ENCODE measurements at regions not wholly inside any gene's neighbourhood (a gene's known extent, or its start where the extent isn't known, plus 50 kb on each side); places are given as distances from the start of the nearest gene placed in this dataset.

GRCh38 chr6:120005292-120005976, 655.9 kb upstream of the MAN1A1 start:
- no peaks in the 10 kb centered on the region for H3K9me3 ChIP-seq
- no peak for DNase-seq (ENCODE audit: low spot score in 2 of 2)
- no peaks in the 10 kb centered on the region for H3K36me3 ChIP-seq
- H3K27me3 ChIP-seq: no peaks in the 10 kb centered on the region
- H3K4me1 ChIP-seq: no peaks in the 10 kb centered on the region
- no peak overlapping the region for H3K27ac ChIP-seq
- no peak overlapping the region for H3K4me3 ChIP-seq
- 86 to 88% methylated on average over 12 of the region's 12 CpGs for WGBS, 2 donors
- no peak for TF ChIP-seq POLR2A (IDR thresholded peaks at IDR 0.05)
- TF ChIP-seq CTCF (IDR thresholded peaks at IDR 0.05): no peak
- TF ChIP-seq EP300 (IDR thresholded peaks at IDR 0.05): no peak

- Histone ChIP-seq H3K36me3 (no peaks in the 10 kb centered on the region), H3K27ac (no peak overlapping the region), H3K4me3 (no peak overlapping the region), H3K27me3 (no peaks in the 10 kb centered on the region), H3K4me1 (no peaks in the 10 kb centered on the region), H3K9me3 (no peaks in the 10 kb centered on the region)
- no peak for DNase-seq (ENCODE audit: low spot score in 2 of 2)
- WGBS, 2 donors: 67 to 69% methylated on average over 3 of the region's 3 CpGs
- TF ChIP-seq POLR2A (IDR thresholded peaks at IDR 0.05): no peak
- TF ChIP-seq EP300 (IDR thresholded peaks at IDR 0.05): no peak
- TF ChIP-seq CTCF (IDR thresholded peaks at IDR 0.05): no peak
These were observed 637.5 kb upstream of the MAN1A1 start for GRCh38 chr6:119986934-119987549.

- Histone ChIP-seq H3K9me3 (no peaks in the 10 kb centered on the region), H3K4me1 (no peaks in the 10 kb centered on the region), H3K4me3 (no peak overlapping the region), H3K27me3 (no peaks in the 10 kb centered on the region), H3K27ac (no peak overlapping the region), H3K36me3 (no peaks in the 10 kb centered on the region)
- no peak for DNase-seq (ENCODE audit: low spot score in 2 of 2)
- WGBS, 2 donors: 90 to 97% methylated on average over 4 of the region's 4 CpGs
- TF ChIP-seq POLR2A (IDR thresholded peaks at IDR 0.05): no peak
- no peak for TF ChIP-seq EP300 (IDR thresholded peaks at IDR 0.05)
- TF ChIP-seq CTCF (IDR thresholded peaks at IDR 0.05): no peak
These were observed 636.6 kb upstream of the MAN1A1 start for GRCh38 chr6:119985952-119986736.

GRCh38 chr6:119980802-119981201, 631.2 kb upstream of the MAN1A1 start:
- TF ChIP-seq POLR2A (IDR thresholded peaks at IDR 0.05): no peak
- TF ChIP-seq EP300 (IDR thresholded peaks at IDR 0.05): no peak
- no peak for TF ChIP-seq CTCF (IDR thresholded peaks at IDR 0.05)
- no peaks in the 10 kb centered on the region for H3K4me1 ChIP-seq
- H3K27ac ChIP-seq: no peak overlapping the region
- no peak overlapping the region for H3K4me3 ChIP-seq
- DNase-seq (ENCODE audit: low spot score in 2 of 2): no peak
- H3K9me3 ChIP-seq: no peaks in the 10 kb centered on the region
- no peaks in the 10 kb centered on the region for H3K36me3 ChIP-seq
- 85 to 96% methylated on average over 1 of the region's 1 CpG for WGBS, 2 donors
- H3K27me3 ChIP-seq: no peaks in the 10 kb centered on the region

- no peak for TF ChIP-seq EP300 (IDR thresholded peaks at IDR 0.05)
- no peak for TF ChIP-seq CTCF (IDR thresholded peaks at IDR 0.05)
- no peak for TF ChIP-seq POLR2A (IDR thresholded peaks at IDR 0.05)
- no peaks in the 10 kb centered on the region for H3K9me3 ChIP-seq
- 15 to 28% methylated on average over 1 of the region's 1 CpG for WGBS, 2 donors
These were observed 630.3 kb upstream of the MAN1A1 start for GRCh38 chr6:119979862-119980261.

More at GRCh38 chr6:119979862-119980261, 630.3 kb upstream of the MAN1A1 start:
- Histone ChIP-seq H3K4me3 (no peak overlapping the region), H3K36me3 (no peaks in the 10 kb centered on the region), H3K27ac (no peak overlapping the region), H3K4me1 (no peaks in the 10 kb centered on the region), H3K27me3 (no peaks in the 10 kb centered on the region)
- no peak for DNase-seq (ENCODE audit: low spot score in 2 of 2)

All from tibial nerve (tissue), 4 donors.